Midbrain (tissue), 1 donor: ENCODE measurements at regions not wholly inside any gene's neighbourhood (a gene's known extent, or its start where the extent isn't known, plus 50 kb on each side); places are given as distances from the start of the nearest gene placed in this dataset.
"Not testable (repeated sequence)": the region's sequence is repeated elsewhere in the genome, so short reads cannot be mapped to it uniquely, and the experiment has no call there.

Source experiments
- DNase-seq: peaks from one replicate; lab custom pipeline; 2025; lab: John Stamatoyannopoulos, UW

DNA sequence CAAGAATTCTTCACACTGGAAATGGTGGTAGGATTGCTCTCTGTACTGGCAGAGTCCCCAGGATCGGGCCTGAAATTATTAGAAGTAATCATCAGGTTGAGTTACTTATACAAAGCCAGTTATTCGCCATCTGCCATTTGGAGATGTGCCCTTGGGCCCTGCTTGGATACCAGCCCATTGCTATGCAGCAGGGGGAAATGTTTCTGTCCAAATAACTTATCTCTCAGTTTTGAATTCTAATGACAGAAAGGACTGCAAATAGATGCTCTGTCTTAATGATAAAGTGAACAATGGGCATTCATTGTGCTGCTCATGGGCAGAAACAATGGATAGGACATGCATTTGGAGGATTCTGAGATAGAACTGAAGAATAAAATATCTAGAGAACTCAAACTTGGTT lies 139.1 kb upstream of the PELI2 start:
- DNase-seq, result peak; percentile 27

DNA sequence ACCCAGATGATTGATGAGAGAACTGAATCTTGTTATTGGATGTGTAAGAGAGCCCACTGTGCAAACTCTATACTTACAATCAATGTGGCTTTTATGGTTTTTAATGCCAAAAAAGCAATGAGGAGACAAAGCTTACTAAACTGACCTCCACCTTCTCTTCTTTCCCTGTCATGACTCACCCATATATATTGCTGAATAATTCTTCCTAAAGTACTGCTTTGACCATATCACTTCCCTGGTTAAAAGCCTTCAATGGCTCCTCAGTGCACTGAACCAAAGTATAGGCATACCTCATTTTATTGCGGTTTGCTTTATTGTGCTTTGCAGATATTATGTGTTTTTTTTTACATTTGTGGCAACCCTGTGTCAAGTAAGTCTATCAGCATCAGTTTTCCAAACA lies 138.4 kb upstream of the PELI2 start:
- DNase-seq, result no peak

- DNase-seq, result no peak
These were observed 137.2 kb upstream of the PELI2 start for GRCh38 chr14:55980970-55981369.

DNA sequence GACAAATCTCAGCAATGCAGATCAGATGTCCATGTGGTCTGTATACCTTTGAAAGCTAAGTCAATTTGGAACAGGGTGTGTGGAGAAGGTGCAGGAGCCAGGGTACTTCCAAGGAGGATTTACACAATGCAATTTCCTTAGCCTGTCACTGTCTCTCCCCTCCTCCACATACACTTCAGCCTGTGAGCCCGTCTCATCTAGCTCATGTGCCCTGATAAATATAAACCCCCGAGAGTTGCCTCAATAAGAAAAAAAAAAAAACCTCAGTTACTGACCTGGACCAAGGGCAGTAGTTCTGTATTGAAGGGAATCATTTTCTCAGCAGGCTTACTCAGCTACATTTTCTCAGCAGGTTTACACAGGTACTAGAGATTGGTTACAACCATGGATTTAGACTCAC lies 132.1 kb upstream of the PELI2 start:
- no peak for DNase-seq

- DNase-seq, result no peak
These were observed 117.4 kb upstream of the PELI2 start for GRCh38 chr14:56000846-56001245.

- no peak for DNase-seq
These were observed 115.9 kb upstream of the PELI2 start for GRCh38 chr14:56002342-56002741.

DNA sequence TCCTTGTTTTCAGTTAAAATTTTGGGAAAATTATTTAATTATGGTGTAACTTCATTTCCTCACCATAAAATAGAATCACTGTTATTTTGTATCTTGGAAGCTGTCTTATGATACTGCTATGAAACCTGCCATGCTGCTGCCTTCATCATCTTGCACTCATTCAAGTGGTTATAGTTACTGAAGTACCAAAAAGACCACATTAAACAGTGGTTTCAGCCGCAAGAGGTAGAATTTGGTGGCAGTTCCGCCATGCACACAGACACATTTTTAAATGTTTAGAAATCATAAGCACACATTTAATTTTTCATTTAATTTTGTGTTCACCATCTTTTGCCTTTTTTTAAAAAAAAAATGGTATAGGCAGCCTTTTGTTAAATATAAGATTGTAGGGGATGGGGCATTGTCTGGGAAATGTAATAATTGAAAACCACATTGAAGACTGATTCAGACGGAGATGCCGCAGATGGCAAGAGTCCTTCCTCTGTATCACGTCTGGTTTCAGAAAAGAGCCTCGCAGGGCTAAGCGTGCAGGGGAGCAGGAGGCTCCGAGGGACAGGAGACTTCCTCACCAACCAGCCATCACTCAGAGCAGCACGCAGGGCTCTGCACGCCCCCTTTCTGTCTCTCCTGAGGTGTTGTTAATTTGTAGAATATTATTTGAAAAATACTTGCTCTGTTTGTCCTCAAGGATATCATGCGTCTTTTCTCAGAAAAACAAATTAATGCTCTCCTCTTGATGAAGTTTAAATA lies 115.2 kb upstream of the PELI2 start:
- DNase-seq, result no peak

GRCh38 chr14:56004323-56004722 lies 113.9 kb upstream of the PELI2 start:
- no peak for DNase-seq

GRCh38 chr14:56004786-56005185 lies 113.4 kb upstream of the PELI2 start:
- peak; percentile 15 for DNase-seq

- no peak for DNase-seq
These were observed 112.8 kb upstream of the PELI2 start for GRCh38 chr14:56005191-56006053.

- DNase-seq, result not testable (repeated sequence)
These were observed 110.7 kb upstream of the PELI2 start for GRCh38 chr14:56007491-56007890.

GRCh38 chr14:56008150-56008549 lies 110.1 kb upstream of the PELI2 start:
- DNase-seq, result no peak

- not testable (repeated sequence) for DNase-seq
These were observed 109.5 kb upstream of the PELI2 start for GRCh38 chr14:56008661-56009060.

DNA sequence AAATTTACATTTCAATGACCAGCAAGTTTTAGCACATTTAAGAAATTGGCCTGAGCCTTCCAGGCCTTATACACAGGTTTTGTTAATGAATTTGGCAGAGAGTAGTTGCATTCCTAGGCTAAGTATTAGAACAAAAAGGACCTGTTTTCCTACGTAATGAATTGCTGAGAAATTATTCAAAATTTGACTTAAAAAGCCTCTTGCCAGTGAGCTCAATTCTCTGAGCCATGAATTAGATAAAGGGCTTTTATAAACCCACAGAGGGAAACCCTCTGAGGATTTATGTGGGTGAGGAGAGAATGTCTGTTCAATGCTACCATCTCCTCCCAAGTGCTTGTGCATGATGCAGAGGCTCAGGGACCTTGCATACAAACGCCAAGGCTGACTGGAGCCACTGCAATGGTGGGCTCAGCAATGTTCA lies 94.5 kb upstream of the PELI2 start:
- peak; percentile 48 for DNase-seq

GRCh38 chr14:56025191-56025590 lies 93.0 kb upstream of the PELI2 start:
- DNase-seq, result no peak

GRCh38 chr14:56026506-56026905 lies 91.7 kb upstream of the PELI2 start:
- no peak for DNase-seq

GRCh38 chr14:56027421-56027820 lies 90.8 kb upstream of the PELI2 start:
- no peak for DNase-seq

DNA sequence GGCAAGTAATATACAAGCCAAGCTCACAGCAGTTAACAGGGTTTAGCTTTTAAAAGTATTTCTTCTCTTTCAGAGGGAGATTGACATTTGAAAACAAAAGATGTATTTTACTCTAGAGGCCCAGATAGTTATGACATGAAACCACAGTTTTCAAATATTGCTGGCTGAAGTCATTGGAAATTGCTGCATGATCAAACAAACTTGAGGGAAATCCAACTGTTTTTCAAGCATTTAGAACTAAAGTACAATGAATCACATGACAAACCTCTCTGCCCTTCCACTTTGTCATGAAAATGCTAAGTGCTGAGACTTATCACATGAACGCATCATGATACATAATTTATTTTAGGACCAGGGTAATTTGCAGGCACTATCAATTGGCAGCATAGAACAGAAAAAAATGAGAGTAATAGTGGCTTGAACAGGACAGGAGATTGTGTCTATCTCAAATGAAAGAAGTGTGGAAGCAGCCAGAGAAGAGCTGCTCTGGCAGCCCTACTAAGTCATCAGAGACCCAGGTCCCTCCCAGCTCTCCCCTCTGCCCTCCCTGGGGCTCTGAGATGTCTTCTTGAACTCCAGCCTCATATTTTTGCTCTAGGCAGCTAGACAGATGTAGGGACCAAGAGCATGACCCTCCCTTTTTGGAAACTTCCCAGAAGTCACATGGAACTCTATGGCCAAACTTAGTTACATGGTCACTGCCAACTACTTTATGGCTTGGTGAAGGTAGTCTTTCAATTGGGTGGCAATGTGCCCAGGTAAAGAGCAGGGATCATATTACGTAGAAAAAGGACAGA lies 90.1 kb upstream of the PELI2 start:
- no peak for DNase-seq

- DNase-seq, result no peak
These were observed 81.9 kb upstream of the PELI2 start for GRCh38 chr14:56036353-56036752.

DNA sequence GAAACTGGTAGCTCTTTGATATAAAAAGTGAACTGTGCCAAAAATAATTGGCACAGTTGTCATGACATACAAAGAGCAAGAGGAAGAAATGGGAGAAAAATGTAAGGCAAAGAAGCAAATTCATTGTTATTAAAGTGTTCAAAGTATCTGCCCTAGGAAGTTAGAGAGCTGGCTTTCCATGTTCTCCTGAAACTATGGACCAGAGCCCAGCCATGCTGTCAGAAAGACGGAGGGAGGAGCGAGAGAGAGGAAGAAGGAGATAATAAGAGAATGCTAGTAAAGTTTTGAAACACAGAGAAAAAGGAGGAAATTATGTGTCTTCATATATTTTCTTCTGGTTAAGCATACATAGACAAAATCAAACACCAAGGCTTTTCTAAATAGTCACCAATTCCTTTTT lies 78.1 kb upstream of the PELI2 start:
- DNase-seq, result no peak

DNA sequence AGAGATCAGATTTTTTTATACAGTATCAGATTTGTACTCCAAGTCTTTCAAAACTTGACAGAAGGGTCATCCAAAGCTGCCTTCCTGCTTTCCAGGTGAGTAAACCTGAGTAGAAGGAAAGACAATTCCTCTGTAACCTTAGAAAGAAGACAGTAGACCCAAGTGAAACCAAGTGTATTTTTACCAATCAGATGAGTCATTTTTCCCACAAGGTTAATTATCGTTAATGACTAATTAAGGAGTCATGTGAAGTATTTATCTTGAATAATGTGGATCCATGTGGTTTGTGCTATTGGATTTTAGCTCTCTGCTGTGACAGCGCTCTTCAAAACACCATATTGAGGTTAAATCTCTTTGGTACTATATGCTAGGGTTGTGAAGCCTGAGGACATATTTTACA lies 74.0 kb upstream of the PELI2 start:
- DNase-seq, result no peak

DNA sequence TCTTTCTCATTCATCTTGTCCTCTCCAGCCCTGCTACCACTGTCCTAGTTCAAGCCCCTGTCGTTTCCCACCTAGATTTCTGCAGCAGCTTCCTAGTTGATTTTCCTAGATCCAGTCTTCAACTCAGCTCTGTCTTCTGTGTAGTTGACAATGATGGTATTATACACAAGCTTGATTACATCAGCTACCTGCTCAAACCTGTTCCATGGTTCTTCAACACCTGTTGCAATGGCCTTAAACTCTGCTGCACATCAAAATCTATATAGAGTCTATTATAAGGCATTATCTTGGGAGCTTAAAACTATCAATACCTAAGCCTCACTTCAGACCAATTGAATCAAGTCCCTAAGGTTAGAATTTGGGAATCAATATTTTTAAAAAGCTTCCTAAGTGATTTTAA lies 71.7 kb upstream of the PELI2 start:
- DNase-seq, result no peak

- DNase-seq, result no peak
These were observed 71.2 kb upstream of the PELI2 start for GRCh38 chr14:56046996-56047395.
